ENCODE measurements at regions not wholly inside any gene's neighbourhood (a gene's known extent, or its start where the extent isn't known, plus 50 kb on each side); places are given as distances from the start of the nearest gene placed in this dataset.
"Not testable (repeated sequence)": the region's sequence is repeated elsewhere in the genome, so short reads cannot be mapped to it uniquely, and the experiment has no call there.

GRCh38 chr17:34472363-34472762 lies 107.0 kb upstream of the TMEM132E start:
- no peak for DNase-seq (ENCODE audit: low spot score)

- not testable (repeated sequence) for DNase-seq (ENCODE audit: low spot score)
Measured at GRCh38 chr17:34471278-34471677, 108.1 kb upstream of the TMEM132E start.

- no peak for DNase-seq (ENCODE audit: low spot score)
Measured at GRCh38 chr17:34465789-34466188, 102.8 kb upstream of the CCL1 start.

GRCh38 chr17:34464812-34465211 lies 101.8 kb upstream of the CCL1 start:
- no peak for DNase-seq (ENCODE audit: low spot score)

GRCh38 chr17:34458266-34458665 lies 95.2 kb upstream of the CCL1 start:
- no peak for DNase-seq (ENCODE audit: low spot score)

GRCh38 chr17:34456121-34456520 lies 93.1 kb upstream of the CCL1 start:
- no peak for DNase-seq (ENCODE audit: low spot score)

GRCh38 chr17:34452769-34453168 lies 89.7 kb upstream of the CCL1 start:
- DNase-seq (ENCODE audit: low spot score) = no peak

- DNase-seq (ENCODE audit: low spot score) = no peak
Measured at GRCh38 chr17:34451313-34451712, 88.3 kb upstream of the CCL1 start.

- no peak for DNase-seq (ENCODE audit: low spot score)
Measured at GRCh38 chr17:34447406-34447805, 84.4 kb upstream of the CCL1 start.

- DNase-seq (ENCODE audit: low spot score) = no peak
Measured at GRCh38 chr17:34445101-34445500, 82.1 kb upstream of the CCL1 start.

- peak; percentile 63 for DNase-seq (ENCODE audit: low spot score)
Measured at GRCh38 chr17:34443619-34444469, 80.8 kb upstream of the CCL1 start.

- no peak for DNase-seq (ENCODE audit: low spot score)
Measured at GRCh38 chr17:34442387-34443111, 79.5 kb upstream of the CCL1 start.

- DNase-seq (ENCODE audit: low spot score) = no peak
Measured at GRCh38 chr17:34437188-34437587, 74.2 kb upstream of the CCL1 start.

GRCh38 chr17:34436607-34437006 lies 73.6 kb upstream of the CCL1 start:
- no peak for DNase-seq (ENCODE audit: low spot score)

- no peak for DNase-seq (ENCODE audit: low spot score)
Measured at GRCh38 chr17:34435182-34435928, 72.3 kb upstream of the CCL1 start.

GRCh38 chr17:34434052-34434451 lies 71.0 kb upstream of the CCL1 start:
- no peak for DNase-seq (ENCODE audit: low spot score)

- DNase-seq (ENCODE audit: low spot score) = no peak
Measured at GRCh38 chr17:34424814-34425491, 61.9 kb upstream of the CCL1 start.

GRCh38 chr17:34423978-34424813 lies 61.2 kb upstream of the CCL1 start:
- no peak for DNase-seq (ENCODE audit: low spot score)

GRCh38 chr17:34423315-34423714 lies 60.3 kb upstream of the CCL1 start:
- not testable (repeated sequence) for DNase-seq (ENCODE audit: low spot score)

- DNase-seq (ENCODE audit: low spot score) = no peak
Measured at GRCh38 chr17:34420900-34421299, 57.9 kb upstream of the CCL1 start.

- peak; percentile 90 for DNase-seq (ENCODE audit: low spot score)
Measured at GRCh38 chr17:34420254-34420766, 57.3 kb upstream of the CCL1 start.

All from D341Med (cell line).